Type B pancreatic cell (in vitro differentiated cells): ENCODE measurements at regions not wholly inside any gene's neighbourhood (a gene's known extent, or its start where the extent isn't known, plus 50 kb on each side); places are given as distances from the start of the nearest gene placed in this dataset.

Experiments used
- DNase-seq: peaks from one replicate; pipeline ENCODE4 v3.0.0; 2021; ENCODE audit warnings: mixed read lengths; ENCODE audit not compliant: unreplicated experiment; ENCODE audit errors: extremely low spot score
- H3K27ac Mint-ChIP-seq: 2 replicates; pipeline ENCODE4 v1.8.0; 2021; ENCODE audit warnings: mild to moderate bottlenecking, mixed read lengths
- H3K27me3 Mint-ChIP-seq: 2 replicates; pipeline ENCODE4 v1.8.0; 2021; ENCODE audit warnings: mixed read lengths
- H3K36me3 Mint-ChIP-seq: 2 replicates; pipeline ENCODE4 v1.8.0; 2021; ENCODE audit warnings: mixed read lengths
- H3K4me1 Mint-ChIP-seq: one replicate; pipeline ENCODE4 v1.8.0; 2021; ENCODE audit warnings: mixed read lengths; ENCODE audit not compliant: unreplicated experiment
- H3K4me3 Mint-ChIP-seq: 2 replicates; pipeline ENCODE4 v1.8.0; 2021; ENCODE audit warnings: mild to moderate bottlenecking, mixed read lengths
- H3K9me3 Mint-ChIP-seq: 2 replicates; pipeline ENCODE4 v1.8.0; 2021; ENCODE audit warnings: mixed read lengths
- CTCF ChIP-seq: fragments of 200-600 bp; sonication (generic); conservative IDR thresholded peaks from 2 replicates; pipeline ENCODE4 v1.5.0; 2021; ENCODE audit warnings: antibody characterized with exemption, mild to moderate bottlenecking

GRCh38 chr6:48016020-48016755, 94.8 kb downstream of the PTCHD4 start:
- DNase-seq = no peak
- Mint-ChIP-seq H3K27ac (no peak overlapping the region), H3K36me3 (no peaks in the 10 kb centered on the region), H3K9me3 (no peaks in the 10 kb centered on the region), H3K27me3 (no peaks in the 10 kb centered on the region), H3K4me3 (no peak overlapping the region), H3K4me1 (no peaks in the 10 kb centered on the region)
- no peak for TF ChIP-seq CTCF

DNA sequence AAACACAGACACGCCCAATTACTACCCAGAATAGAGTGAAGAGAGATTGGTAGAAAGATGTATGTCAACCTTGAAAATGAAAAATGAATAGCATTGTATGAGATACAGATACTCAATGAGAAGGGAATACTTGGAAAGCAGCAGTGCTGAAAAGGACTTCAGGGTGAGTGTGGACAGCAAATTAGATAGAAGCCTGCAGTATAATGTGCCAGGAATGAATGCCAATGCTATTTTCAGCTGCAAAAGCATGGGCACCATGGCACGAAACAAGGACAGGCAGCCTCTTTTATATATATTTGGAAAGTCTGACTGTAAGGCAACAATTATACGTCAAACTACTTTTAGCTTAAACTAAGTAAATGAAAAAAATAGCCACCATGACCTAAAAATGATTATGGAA, 118.2 kb downstream of the PTCHD4 start:
- no peak overlapping the region for H3K4me3 Mint-ChIP-seq

GRCh38 chr6:47983491-47983890, 127.5 kb downstream of the PTCHD4 start:
- Mint-ChIP-seq H3K27ac (no peak overlapping the region), H3K9me3 (no peaks in the 10 kb centered on the region), H3K4me1 (no peaks in the 10 kb centered on the region)

More for the DNA sequence above, 118.2 kb downstream of the PTCHD4 start:
- Mint-ChIP-seq H3K4me1 (no peaks in the 10 kb centered on the region), H3K9me3 (no peaks in the 10 kb centered on the region), H3K36me3 (no peaks in the 10 kb centered on the region), H3K27me3 (no peaks in the 10 kb centered on the region), H3K27ac (no peak overlapping the region)
- no peak for DNase-seq
- TF ChIP-seq CTCF = no peak

DNA sequence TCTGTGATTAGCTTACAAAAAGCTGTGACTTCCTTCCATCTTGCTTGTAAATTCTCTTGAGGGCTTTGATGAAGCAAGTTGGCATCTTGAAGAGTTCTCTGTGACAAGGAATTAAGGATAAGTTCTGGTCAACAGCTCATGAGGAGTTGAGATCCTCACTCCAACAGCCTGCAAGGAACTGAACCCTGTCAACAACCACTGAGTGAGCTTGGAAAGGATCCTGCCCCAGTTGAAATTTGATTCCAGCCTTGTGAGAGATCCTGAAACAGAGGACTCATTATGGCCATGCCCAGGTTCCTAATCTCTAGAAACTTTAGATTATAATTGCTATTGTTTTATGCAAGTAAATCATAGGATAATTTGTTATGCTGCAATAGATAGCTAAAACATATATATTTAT, 133.7 kb downstream of the PTCHD4 start:
- Mint-ChIP-seq H3K36me3 (no peaks in the 10 kb centered on the region), H3K27ac (no peak overlapping the region), H3K4me1 (peaks cover 4% of the 10 kb centered on the region), H3K27me3 (no peaks in the 10 kb centered on the region), H3K9me3 (no peaks in the 10 kb centered on the region), H3K4me3 (no peak overlapping the region)
- no peak for DNase-seq
- TF ChIP-seq CTCF = no peak

More at GRCh38 chr6:47983491-47983890, 127.5 kb downstream of the PTCHD4 start:
- H3K27me3 Mint-ChIP-seq = no peaks in the 10 kb centered on the region
- no peak for DNase-seq
- TF ChIP-seq CTCF = no peak
- no peak overlapping the region for H3K4me3 Mint-ChIP-seq
- H3K36me3 Mint-ChIP-seq = no peaks in the 10 kb centered on the region

DNA sequence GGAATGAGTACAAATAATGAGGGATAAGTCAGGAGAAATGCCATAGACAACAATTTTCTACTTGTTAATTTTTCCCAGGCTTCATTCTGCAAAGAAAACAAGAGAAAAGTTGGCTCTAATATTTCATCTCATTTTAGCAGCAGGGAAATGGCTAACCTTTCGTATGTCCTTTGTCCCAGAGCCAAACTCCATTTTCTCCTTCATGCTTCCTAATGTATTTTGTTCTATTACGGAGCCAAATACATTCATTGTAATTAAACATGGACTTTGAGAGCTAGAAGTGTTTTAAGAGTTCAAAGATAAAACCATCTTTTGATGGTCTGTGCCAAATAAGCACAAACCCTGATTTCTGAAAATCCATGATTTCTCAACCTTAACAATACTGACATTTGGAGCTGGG, 136.9 kb downstream of the PTCHD4 start:
- TF ChIP-seq CTCF = no peak
- Mint-ChIP-seq H3K27me3 (no peaks in the 10 kb centered on the region), H3K9me3 (no peaks in the 10 kb centered on the region), H3K27ac (no peak overlapping the region), H3K4me1 (peaks cover 7% of the 10 kb centered on the region), H3K4me3 (no peak overlapping the region), H3K36me3 (no peaks in the 10 kb centered on the region)
- no peak for DNase-seq
